ENCODE measurements at regions not wholly inside any gene's neighbourhood (a gene's known extent, or its start where the extent isn't known, plus 50 kb on each side); places are given as distances from the start of the nearest gene placed in this dataset.

- no peaks in the 10 kb centered on the region for H4K20me1 ChIP-seq (ENCODE audit: insufficient read depth, low read length)
- H2BK20ac ChIP-seq (ENCODE audit: low read depth, low read length): no peak overlapping the region
- in situ Hi-C loops (cut with MboI; ENCODE audit: low sequenced_read_pairs) (no loop called here), dilution Hi-C loops (cut with HindIII; ENCODE audit: low sequenced_read_pairs, unreplicated experiment) (no loop called here), intact Hi-C loops (cut with micrococcal nuclease) (no loop called here)
- no peak overlapping the region for H3K4me3 ChIP-seq (ENCODE audit: insufficient read depth, low read depth, low read length)
- no peak overlapping the region for H2AK5ac ChIP-seq (ENCODE audit: low read depth, low read length)
- no peak for DNase-seq
- H2BK5ac ChIP-seq (ENCODE audit: low read depth, low read length, poor library complexity, severe bottlenecking): no peak overlapping the region
- H3K27me3 ChIP-seq (ENCODE audit: control insufficient read depth, insufficient read depth, low read length): peaks cover 1% of the 10 kb centered on the region; the same call in 1 of the 2 replicates
- CTCF ChIA-PET: no interaction called here
- H2AFZ ChIP-seq (replicated peaks; ENCODE audit: low read length, poor library complexity): no peak overlapping the region
- no peak overlapping the region for H3K23ac ChIP-seq (ENCODE audit: low read depth, low read length)
- H4K5ac ChIP-seq (ENCODE audit: low read depth, low read length): no peak overlapping the region
- POLR2A ChIA-PET (ENCODE audit: unreplicated experiment): no interaction called here
- no peak for TF ChIP-seq CEBPB (IDR thresholded peaks at IDR 0.05; ENCODE audit: low read depth, low read length)
- no peak for TF ChIP-seq MAFK (IDR thresholded peaks at IDR 0.05; ENCODE audit: low read depth, low read length)
- TF ChIP-seq FOS (IDR thresholded peaks at IDR 0.05; ENCODE audit: low read depth, low read length): no peak
- no peak for TF ChIP-seq RCOR1 (IDR thresholded peaks at IDR 0.05; ENCODE audit: insufficient replicate concordance, low read length)
- TF ChIP-seq MXI1 (IDR thresholded peaks at IDR 0.05; ENCODE audit: borderline replicate concordance, low read depth, low read length): no peak
- TF ChIP-seq SMC3 (IDR thresholded peaks at IDR 0.05; ENCODE audit: low read depth, low read length): no peak
- TF ChIP-seq RAD21 (IDR thresholded peaks at IDR 0.05; ENCODE audit: low read length): no peak
- TF ChIP-seq NFE2L2 (IDR thresholded peaks at IDR 0.05; ENCODE audit: low read depth, low read length): no peak
- no peak for TF ChIP-seq CHD1 (IDR thresholded peaks at IDR 0.05; ENCODE audit: low read depth, low read length)
- TF ChIP-seq BHLHE40 (IDR thresholded peaks at IDR 0.05; ENCODE audit: low read depth, low read length): no peak
- TF ChIP-seq RFX5 (IDR thresholded peaks at IDR 0.05; ENCODE audit: low read depth, low read length): no peak
- no peak for TF ChIP-seq POLR2A (IDR thresholded peaks at IDR 0.05; ENCODE audit: low read depth, low read length)
- no peak for TF ChIP-seq CTCF (conservative IDR thresholded peaks at IDR 0.05; ENCODE audit: low read depth, low read length)
- no peak for TF ChIP-seq USF2 (IDR thresholded peaks at IDR 0.05; ENCODE audit: low read depth, low read length)
- no peak for TF ChIP-seq ELK1 (IDR thresholded peaks at IDR 0.05; ENCODE audit: borderline replicate concordance, low read depth, low read length)
- TF ChIP-seq MAZ (IDR thresholded peaks at IDR 0.05; ENCODE audit: borderline replicate concordance, low read depth, low read length): no peak
- H3K14ac ChIP-seq (replicated peaks; ENCODE audit: low read depth, low read length): no peak overlapping the region
- 33% methylated on average over 3 of the region's 3 CpGs; no CpG with 5 or more reads in 1 of the 2 experiments for WGBS, 2 experiments (ENCODE audit: extremely low coverage in 2 of 2, insufficient read length in 1 of 2)
- H3K56ac ChIP-seq (ENCODE audit: extremely low read depth, insufficient read depth, low read length): no peak overlapping the region
- H2BK15ac ChIP-seq (ENCODE audit: low read depth, low read length): no peak overlapping the region
- H4K91ac ChIP-seq (ENCODE audit: insufficient read depth, low read depth, low read length): no peak overlapping the region
- ATAC-seq (ENCODE audit: low read depth): no peak
- no peak overlapping the region for H3K4ac ChIP-seq (ENCODE audit: low read depth, low read length)
- no peaks in the 10 kb centered on the region for H3K4me1 ChIP-seq (ENCODE audit: control insufficient read depth, insufficient read depth, low read length)
- H2AK9ac ChIP-seq (replicated peaks; ENCODE audit: low read depth, low read length, poor library complexity): no peak overlapping the region
- no peak overlapping the region for H3K27ac ChIP-seq (ENCODE audit: insufficient read depth, low read length)
- no peaks in the 10 kb centered on the region for H3K36me3 ChIP-seq (ENCODE audit: control insufficient read depth, insufficient read depth, low read length)
- BruUV-seq (replicated peaks): no TSS peak
- no peak overlapping the region for H3K18ac ChIP-seq (ENCODE audit: low read depth, low read length)
- no peaks in the 10 kb centered on the region for H3K9me1 ChIP-seq (ENCODE audit: insufficient read depth, low read length)
- no peak overlapping the region for H3K4me2 ChIP-seq (ENCODE audit: low read depth, low read length)
- no peak overlapping the region for H4K8ac ChIP-seq (ENCODE audit: low read depth in 2 of 2, low read length in 2 of 2)
- H3K9me3 ChIP-seq (ENCODE audit: control insufficient read depth, insufficient read depth, low read length): no peaks in the 10 kb centered on the region
- H3K9ac ChIP-seq (ENCODE audit: low read depth, low read length): no peak overlapping the region
- H3K79me1 ChIP-seq (ENCODE audit: low read depth in 1 of 2, low read length in 2 of 2): no peaks in the 10 kb centered on the region
- H2BK120ac ChIP-seq (ENCODE audit: low read depth, low read length): no peak overlapping the region
Observed at GRCh38 chr11:127248476-127248875, 247.9 kb upstream of the KIRREL3 start.
